ENCODE measurements at regions not wholly inside any gene's neighbourhood (a gene's known extent, or its start where the extent isn't known, plus 50 kb on each side); places are given as distances from the start of the nearest gene placed in this dataset.

DNA sequence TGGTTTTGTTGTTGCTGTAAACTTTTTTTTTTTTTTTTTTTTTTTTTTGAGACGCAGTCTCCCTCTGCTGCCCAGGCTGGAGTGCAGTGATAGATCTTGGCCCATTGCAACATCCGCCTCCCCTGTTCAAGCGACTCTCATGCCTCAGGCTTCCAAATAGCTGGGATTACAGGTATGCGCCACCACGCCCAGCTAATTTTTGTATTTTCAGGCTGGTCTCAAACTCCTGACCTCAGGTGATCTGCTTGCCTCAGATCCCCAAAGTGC lies 78.9 kb upstream of the SLC45A1 start:
- TF ChIP-seq POLR2A (IDR thresholded peaks at IDR 0.05; ENCODE audit: low read length) = no peak
- TF ChIP-seq GATA1 (IDR thresholded peaks at IDR 0.05; ENCODE audit: low read depth, low read length) = no peak
